ENCODE measurements at regions not wholly inside any gene's neighbourhood (a gene's known extent, or its start where the extent isn't known, plus 50 kb on each side); places are given as distances from the start of the nearest gene placed in this dataset.

GRCh38 chr1:29437946-29438345 lies 201.6 kb downstream of the PTPRU start:
- Histone ChIP-seq H3K9me3 (ENCODE audit: low read length) (no peaks in the 10 kb centered on the region), H3K27ac (ENCODE audit: extremely low read length, insufficient read depth, low read length) (no peak overlapping the region), H3K4me3 (replicated peaks in 1 of 3; ENCODE audit: insufficient read depth in 1 of 3, low read depth in 2 of 3, low read length in 3 of 3) (no peak overlapping the region), H3K4me1 (ENCODE audit: insufficient read depth, low read length) (no peaks in the 10 kb centered on the region), H4K20me1 (ENCODE audit: insufficient read depth, low read length) (no peaks in the 10 kb centered on the region), H3K9ac (ENCODE audit: insufficient read depth, low read depth, low read length) (no peak overlapping the region), H3K36me3 (replicated peaks in 1 of 2; ENCODE audit: control insufficient read depth in 1 of 2, insufficient read depth in 2 of 2, low read length in 2 of 2) (no peaks in the 10 kb centered on the region), H3K79me2 (ENCODE audit: insufficient read depth, low read length) (no peaks in the 10 kb centered on the region), H3K27me3 (ENCODE audit: control insufficient read depth in 1 of 2, insufficient read depth in 2 of 2, low read length in 2 of 2) (peaks cover 0 to 2% of the 10 kb centered on the region in 2 experiments; a peak in 2 of 5 replicates), H3K4me2 (ENCODE audit: low read depth, low read length) (no peak overlapping the region), H2AFZ (ENCODE audit: low read length) (no peak overlapping the region)
- WGBS (ENCODE audit: low lambda C conversion rate), result 23% methylated on average over 4 of the region's 4 CpGs
- ATAC-seq, result no peak
- in situ Hi-C loops (cut with HindIII; ENCODE audit: extremely low pct_ligation_motif_present, low pct_unique_long_range_greater_than_20kb), result no loop called here
- no TSS peak for BruUV-seq (replicated peaks)
- CTCF ChIA-PET (ENCODE audit: low intra/inter-chr PET ratio, low total read pairs), result no interaction called here
- POLR2A ChIA-PET, result no interaction called here
- intact Hi-C loops (cut with micrococcal nuclease; ENCODE audit: unreplicated experiment), result no loop called here
- DNase-seq (ENCODE audit: low spot score), result no peak
- FAIRE-seq, result no peak
- no peak for TF ChIP-seq KDM6A (CRISPR knock-in tag; IDR thresholded peaks at IDR 0.05; ENCODE audit: low read depth)
- no peak for TF ChIP-seq ELF1 (CRISPR knock-in tag; IDR thresholded peaks at IDR 0.05)
- no peak for TF ChIP-seq SRSF1 (optimal IDR thresholded peaks at IDR 0.05; ENCODE audit: low read depth, low read length)
- TF ChIP-seq ATRX (CRISPR knock-in tag; IDR thresholded peaks at IDR 0.05; ENCODE audit: borderline replicate concordance), result no peak
- no peak for TF ChIP-seq CHD2 (IDR thresholded peaks at IDR 0.05; ENCODE audit: low read depth, low read length)
- TF ChIP-seq ZNF414 (CRISPR knock-in tag; IDR thresholded peaks at IDR 0.05), result no peak
- no peak for TF ChIP-seq ZBTB37 (CRISPR knock-in tag; IDR thresholded peaks at IDR 0.05)
- TF ChIP-seq ZNF180 (CRISPR knock-in tag; IDR thresholded peaks at IDR 0.05; ENCODE audit: borderline replicate concordance, low read depth), result no peak
- no peak for TF ChIP-seq DPF2 (CRISPR knock-in tag; IDR thresholded peaks at IDR 0.05; ENCODE audit: borderline replicate concordance, low read depth)
- no peak for TF ChIP-seq IRF1 (CRISPR knock-in tag; IDR thresholded peaks at IDR 0.05; ENCODE audit: low read depth)
- TF ChIP-seq ZNF878 (CRISPR knock-in tag; IDR thresholded peaks at IDR 0.05), result no peak
- TF ChIP-seq TGIF2 (CRISPR knock-in tag; IDR thresholded peaks at IDR 0.05), result no peak
- no peak for TF ChIP-seq CREB3 (CRISPR knock-in tag; IDR thresholded peaks at IDR 0.05)
- TF ChIP-seq GABPB1 (CRISPR knock-in tag; IDR thresholded peaks at IDR 0.05), result no peak
- no peak for TF ChIP-seq ZIK1 (CRISPR knock-in tag; IDR thresholded peaks at IDR 0.05; ENCODE audit: borderline replicate concordance, low read depth)
- no peak for TF ChIP-seq CHCHD3 (CRISPR knock-in tag; IDR thresholded peaks at IDR 0.05)
- TF ChIP-seq ZNF879 (CRISPR knock-in tag; IDR thresholded peaks at IDR 0.05), result no peak
